ENCODE measurements at regions not wholly inside any gene's neighbourhood (a gene's known extent, or its start where the extent isn't known, plus 50 kb on each side); places are given as distances from the start of the nearest gene placed in this dataset.

GRCh38 chr11:126136507-126136906 is 73.8 kb upstream of the CDON start (continued):
- no peak for TF ChIP-seq CHD7 (IDR thresholded peaks at IDR 0.05; ENCODE audit: low read depth, low read length)
